ENCODE measurements at regions not wholly inside any gene's neighbourhood (a gene's known extent, or its start where the extent isn't known, plus 50 kb on each side); places are given as distances from the start of the nearest gene placed in this dataset.

DNA sequence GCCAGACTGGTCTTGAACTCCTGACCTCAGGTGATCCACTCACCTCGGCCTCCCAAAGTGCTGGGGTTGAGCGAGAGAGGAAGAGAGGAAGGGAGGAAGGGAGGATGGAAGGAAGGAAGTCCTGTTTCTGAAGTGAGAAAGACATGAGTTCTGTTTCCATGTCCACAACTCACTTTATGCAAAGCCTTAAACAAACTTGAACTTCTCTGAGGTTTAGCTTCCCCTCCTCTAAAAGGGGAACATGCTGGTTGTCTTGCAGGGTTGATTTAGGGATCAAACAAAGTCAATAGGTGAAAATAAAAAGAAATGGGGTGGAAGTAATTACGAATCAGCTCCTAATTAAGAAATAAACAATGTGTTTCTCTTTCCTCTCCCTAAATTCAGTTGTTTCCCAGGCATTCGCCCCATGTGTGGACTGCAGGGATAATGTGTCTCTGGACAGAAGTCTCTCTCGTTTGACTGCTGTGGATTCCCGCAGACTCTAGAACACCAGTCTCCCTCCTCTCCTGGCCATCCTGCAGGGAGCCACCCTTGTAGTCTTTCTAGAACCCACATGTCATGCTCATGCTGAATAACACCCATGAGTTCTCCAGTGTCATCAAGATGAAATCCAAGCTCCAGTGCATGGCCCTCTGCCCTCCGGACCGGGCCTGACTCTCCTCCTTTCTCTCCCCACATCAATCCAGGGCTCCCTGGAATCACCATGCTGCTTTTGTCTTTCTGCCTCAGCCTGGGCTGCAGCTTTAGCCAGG, 229.3 kb upstream of the TRIB2 start (continued):
- TF ChIP-seq, protein P1, sequence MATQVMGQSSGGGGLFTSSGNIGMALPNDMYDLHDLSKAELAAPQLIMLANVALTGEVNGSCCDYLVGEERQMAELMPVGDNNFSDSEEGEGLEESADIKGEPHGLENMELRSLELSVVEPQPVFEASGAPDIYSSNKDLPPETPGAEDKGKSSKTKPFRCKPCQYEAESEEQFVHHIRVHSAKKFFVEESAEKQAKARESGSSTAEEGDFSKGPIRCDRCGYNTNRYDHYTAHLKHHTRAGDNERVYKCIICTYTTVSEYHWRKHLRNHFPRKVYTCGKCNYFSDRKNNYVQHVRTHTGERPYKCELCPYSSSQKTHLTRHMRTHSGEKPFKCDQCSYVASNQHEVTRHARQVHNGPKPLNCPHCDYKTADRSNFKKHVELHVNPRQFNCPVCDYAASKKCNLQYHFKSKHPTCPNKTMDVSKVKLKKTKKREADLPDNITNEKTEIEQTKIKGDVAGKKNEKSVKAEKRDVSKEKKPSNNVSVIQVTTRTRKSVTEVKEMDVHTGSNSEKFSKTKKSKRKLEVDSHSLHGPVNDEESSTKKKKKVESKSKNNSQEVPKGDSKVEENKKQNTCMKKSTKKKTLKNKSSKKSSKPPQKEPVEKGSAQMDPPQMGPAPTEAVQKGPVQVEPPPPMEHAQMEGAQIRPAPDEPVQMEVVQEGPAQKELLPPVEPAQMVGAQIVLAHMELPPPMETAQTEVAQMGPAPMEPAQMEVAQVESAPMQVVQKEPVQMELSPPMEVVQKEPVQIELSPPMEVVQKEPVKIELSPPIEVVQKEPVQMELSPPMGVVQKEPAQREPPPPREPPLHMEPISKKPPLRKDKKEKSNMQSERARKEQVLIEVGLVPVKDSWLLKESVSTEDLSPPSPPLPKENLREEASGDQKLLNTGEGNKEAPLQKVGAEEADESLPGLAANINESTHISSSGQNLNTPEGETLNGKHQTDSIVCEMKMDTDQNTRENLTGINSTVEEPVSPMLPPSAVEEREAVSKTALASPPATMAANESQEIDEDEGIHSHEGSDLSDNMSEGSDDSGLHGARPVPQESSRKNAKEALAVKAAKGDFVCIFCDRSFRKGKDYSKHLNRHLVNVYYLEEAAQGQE (IDR thresholded peaks at IDR 0.05; ENCODE audit: low read depth), result no peak
- TF ChIP-seq TCF7L2 (IDR thresholded peaks at IDR 0.05; ENCODE audit: borderline replicate concordance, extremely low read depth, insufficient read depth, insufficient read length) (no peak), POLR2AphosphoS5 (IDR thresholded peaks at IDR 0.05; ENCODE audit: low read depth, low read length) (no peak), POLR2A (IDR thresholded peaks at IDR 0.05; ENCODE audit: borderline replicate concordance, extremely low read depth, insufficient read depth, insufficient read length) (no peak)
- TF ChIP-seq, protein P2, sequence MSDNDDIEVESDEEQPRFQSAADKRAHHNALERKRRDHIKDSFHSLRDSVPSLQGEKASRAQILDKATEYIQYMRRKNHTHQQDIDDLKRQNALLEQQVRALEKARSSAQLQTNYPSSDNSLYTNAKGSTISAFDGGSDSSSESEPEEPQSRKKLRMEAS (IDR thresholded peaks at IDR 0.05), result no peak
- TF ChIP-seq, protein P3, sequence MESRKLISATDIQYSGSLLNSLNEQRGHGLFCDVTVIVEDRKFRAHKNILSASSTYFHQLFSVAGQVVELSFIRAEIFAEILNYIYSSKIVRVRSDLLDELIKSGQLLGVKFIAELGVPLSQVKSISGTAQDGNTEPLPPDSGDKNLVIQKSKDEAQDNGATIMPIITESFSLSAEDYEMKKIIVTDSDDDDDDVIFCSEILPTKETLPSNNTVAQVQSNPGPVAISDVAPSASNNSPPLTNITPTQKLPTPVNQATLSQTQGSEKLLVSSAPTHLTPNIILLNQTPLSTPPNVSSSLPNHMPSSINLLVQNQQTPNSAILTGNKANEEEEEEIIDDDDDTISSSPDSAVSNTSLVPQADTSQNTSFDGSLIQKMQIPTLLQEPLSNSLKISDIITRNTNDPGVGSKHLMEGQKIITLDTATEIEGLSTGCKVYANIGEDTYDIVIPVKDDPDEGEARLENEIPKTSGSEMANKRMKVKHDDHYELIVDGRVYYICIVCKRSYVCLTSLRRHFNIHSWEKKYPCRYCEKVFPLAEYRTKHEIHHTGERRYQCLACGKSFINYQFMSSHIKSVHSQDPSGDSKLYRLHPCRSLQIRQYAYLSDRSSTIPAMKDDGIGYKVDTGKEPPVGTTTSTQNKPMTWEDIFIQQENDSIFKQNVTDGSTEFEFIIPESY (IDR thresholded peaks at IDR 0.05; ENCODE audit: extremely low read depth, insufficient replicate concordance, low read length), result no peak
